Tibial nerve (tissue), 4 donors: ENCODE measurements at regions not wholly inside any gene's neighbourhood (a gene's known extent, or its start where the extent isn't known, plus 50 kb on each side); places are given as distances from the start of the nearest gene placed in this dataset.

Experiments used
- DNase-seq, 2 donors: peaks; one replicate each; pipeline ENCODE4 v3.0.0-alpha.2; 2019; ENCODE audit warnings: low spot score in 2 of 2
- H3K27ac ChIP-seq, 4 donors: fragments of 200-600 bp; sonication (generic) in 3 of 4; one replicate each; pipeline ENCODE4 v1.5.1; 2017 to 2019; ENCODE audit warnings: mild to moderate bottlenecking in 1 of 4
- H3K27me3 ChIP-seq, 2 donors: fragments of 200-600 bp; sonication (generic) in 1 of 2; one replicate each; pipeline versions ENCODE4 v1.5.1 to v1.6.0; 2017 to 2019
- H3K36me3 ChIP-seq, 3 donors: fragments of 200-600 bp; sonication (generic); one replicate each; pipeline ENCODE4 v1.5.1; 2018 to 2019
- H3K4me1 ChIP-seq, 4 donors: fragments of 200-600 bp; sonication (generic) in 3 of 4; one replicate each; pipeline ENCODE4 v1.5.1; 2017 to 2019
- H3K4me3 ChIP-seq, 4 donors: fragments of 200-600 bp; sonication (generic) in 3 of 4; one replicate each; pipeline ENCODE4 v1.5.1; 2017 to 2019; ENCODE audit warnings: mild to moderate bottlenecking in 1 of 4, moderate library complexity in 1 of 4
- H3K9me3 ChIP-seq, 4 donors: fragments of 200-600 bp; sonication (generic) in 3 of 4; one replicate each; pipeline ENCODE4 v1.5.1; 2017 to 2019
- CTCF ChIP-seq, 5 experiments: fragments of 200-600 bp in 3 of 5; fragments of 450-650 bp in 2 of 5; sonication (generic) in 3 of 5; IDR thresholded peaks; one replicate each; pipeline ENCODE4 v1.5.1; 2016 to 2019; ENCODE audit warnings: antibody characterized with exemption in 5 of 5, mild to moderate bottlenecking in 3 of 5, moderate library complexity in 2 of 5
- EP300 ChIP-seq, 2 donors: sonication (generic); formaldehyde crosslinking; IDR thresholded peaks; one replicate each; pipeline ENCODE4 v1.6.1; 2017; ENCODE audit warnings: antibody characterized with exemption in 2 of 2, mild to moderate bottlenecking in 1 of 2
- POLR2A ChIP-seq, 2 donors: fragments of 450-650 bp; IDR thresholded peaks; one replicate each; pipeline ENCODE4 v1.6.1; 2017; ENCODE audit warnings: antibody characterized with exemption in 2 of 2, mild to moderate bottlenecking in 2 of 2, moderate library complexity in 2 of 2
- WGBS, 2 donors: methylation state at CpG; one replicate each; pipeline ENCODE4 v1.1.5; 2018; 5-methylcytosine and 5-hydroxymethylcytosine counted together

GRCh38 chr15:37218351-37218916, 118.1 kb upstream of the MEIS2 start:
- H3K4me1 ChIP-seq: no peaks in the 10 kb centered on the region
- no peak overlapping the region for H3K4me3 ChIP-seq
- H3K27me3 ChIP-seq: no peaks in the 10 kb centered on the region
- TF ChIP-seq POLR2A (IDR thresholded peaks at IDR 0.05): no peak
- TF ChIP-seq CTCF (IDR thresholded peaks at IDR 0.05): no peak
- DNase-seq: no peak
- no peak overlapping the region for H3K27ac ChIP-seq
- peaks cover 0 to 6% (median 0%) of the 10 kb centered on the region in 4 donors for H3K9me3 ChIP-seq
- no peaks in the 10 kb centered on the region for H3K36me3 ChIP-seq
- WGBS, 2 donors: 56 to 65% methylated on average over 4 of the region's 4 CpGs

- 87 to 98% methylated on average over 2 of the region's 2 CpGs for WGBS, 2 donors
These were observed 118.9 kb upstream of the MEIS2 start for GRCh38 chr15:37219211-37219701.

GRCh38 chr15:37220949-37221670, 120.8 kb upstream of the MEIS2 start:
- Histone ChIP-seq H3K9me3 (peaks cover 0 to 4% (median 0%) of the 10 kb centered on the region in 4 donors), H3K27ac (no peak overlapping the region), H3K36me3 (no peaks in the 10 kb centered on the region), H3K4me3 (no peak overlapping the region), H3K27me3 (no peaks in the 10 kb centered on the region), H3K4me1 (no peaks in the 10 kb centered on the region)
- WGBS, 2 donors: 72 to 75% methylated on average over 9 of the region's 9 CpGs
- DNase-seq: no peak
- no peak for TF ChIP-seq CTCF (IDR thresholded peaks at IDR 0.05)
- TF ChIP-seq EP300 (IDR thresholded peaks at IDR 0.05): no peak
- no peak for TF ChIP-seq POLR2A (IDR thresholded peaks at IDR 0.05)

More at GRCh38 chr15:37219211-37219701, 118.9 kb upstream of the MEIS2 start:
- peaks cover 0 to 6% (median 0%) of the 10 kb centered on the region in 4 donors for H3K9me3 ChIP-seq
- no peak for DNase-seq
- no peaks in the 10 kb centered on the region for H3K4me1 ChIP-seq
- no peaks in the 10 kb centered on the region for H3K27me3 ChIP-seq
- no peaks in the 10 kb centered on the region for H3K36me3 ChIP-seq
- no peak overlapping the region for H3K4me3 ChIP-seq
- TF ChIP-seq POLR2A (IDR thresholded peaks at IDR 0.05) (no peak), CTCF (IDR thresholded peaks at IDR 0.05) (no peak), EP300 (IDR thresholded peaks at IDR 0.05) (no peak)
- H3K27ac ChIP-seq: no peak overlapping the region

DNA sequence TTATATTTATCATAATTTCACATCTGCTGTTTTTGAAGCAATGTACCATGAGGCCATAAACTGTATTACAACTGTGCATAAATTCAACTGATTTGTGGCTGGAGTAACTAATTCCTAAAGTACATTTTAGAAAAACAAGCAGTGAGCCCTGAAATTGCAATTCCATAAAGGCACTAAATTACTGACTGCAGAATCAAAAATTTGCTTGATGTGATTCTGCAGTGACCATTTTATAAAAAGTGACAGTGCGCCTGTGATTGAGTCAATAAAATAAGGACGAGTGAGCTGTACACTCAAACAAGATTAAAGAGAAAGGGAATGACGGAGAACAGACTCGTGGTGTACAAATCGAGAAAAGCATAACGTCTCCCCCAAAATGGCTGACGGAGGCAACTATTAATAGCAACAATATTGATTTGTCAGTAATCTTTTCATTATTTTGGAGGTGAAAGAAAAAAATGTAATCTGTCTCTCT, 121.4 kb upstream of the MEIS2 start:
- WGBS, 2 donors: 87% methylated on average over 7 of the region's 7 CpGs
- no peak for TF ChIP-seq CTCF (IDR thresholded peaks at IDR 0.05)
- no peak for TF ChIP-seq POLR2A (IDR thresholded peaks at IDR 0.05)
- TF ChIP-seq EP300 (IDR thresholded peaks at IDR 0.05): no peak
- Histone ChIP-seq H3K27me3 (no peaks in the 10 kb centered on the region), H3K27ac (no peak overlapping the region), H3K4me3 (no peak overlapping the region), H3K36me3 (no peaks in the 10 kb centered on the region), H3K9me3 (peaks cover 0 to under 1% (median 0%) of the 10 kb centered on the region in 4 donors), H3K4me1 (no peaks in the 10 kb centered on the region)
- DNase-seq: no peak

DNA sequence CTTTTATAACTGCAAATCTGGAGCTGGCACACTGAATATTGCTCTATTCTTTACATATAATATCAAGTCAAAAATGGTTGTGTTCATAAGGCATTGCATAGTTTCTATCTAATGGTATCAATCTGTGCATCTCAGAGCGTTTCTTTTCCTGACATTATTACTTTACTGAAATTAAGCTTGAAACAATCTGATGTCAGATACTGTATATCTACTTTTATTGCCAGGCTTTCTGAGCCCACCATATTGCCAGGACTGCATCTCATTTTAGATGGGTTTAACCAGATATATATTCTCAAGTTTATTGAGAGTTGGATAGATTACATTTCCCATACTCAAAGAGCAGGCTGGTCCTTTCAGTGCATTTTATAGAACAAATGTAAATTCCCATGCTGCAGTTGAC, 122.7 kb upstream of the MEIS2 start:
- no peak for TF ChIP-seq CTCF (IDR thresholded peaks at IDR 0.05)
- TF ChIP-seq POLR2A (IDR thresholded peaks at IDR 0.05): no peak
- TF ChIP-seq EP300 (IDR thresholded peaks at IDR 0.05): no peak
- Histone ChIP-seq H3K4me1 (no peaks in the 10 kb centered on the region), H3K36me3 (no peaks in the 10 kb centered on the region), H3K27me3 (no peaks in the 10 kb centered on the region), H3K4me3 (no peak overlapping the region), H3K27ac (no peak overlapping the region), H3K9me3 (no peaks in the 10 kb centered on the region)
- WGBS, 2 donors: 98 to 100% methylated on average over 1 of the region's 1 CpG
- no peak for DNase-seq
